NT2/D1 (cell line): ENCODE measurements at regions not wholly inside any gene's neighbourhood (a gene's known extent, or its start where the extent isn't known, plus 50 kb on each side); places are given as distances from the start of the nearest gene placed in this dataset.

ENCODE experiments used
- DNase-seq: peaks from one replicate; pipeline ENCODE4 v3.0.0-alpha.2; 2011; ENCODE audit warnings: low read depth, low spot score
- H3K27me3 ChIP-seq: 2 replicates; pipeline ENCODE4 v1.6.0; 2011; ENCODE audit warnings: mild to moderate bottlenecking; ENCODE audit not compliant: insufficient read length, insufficient read depth
- H3K36me3 ChIP-seq: 2 replicates; pipeline ENCODE4 v1.6.1; 2011; ENCODE audit warnings: mild to moderate bottlenecking, low read length, mixed read lengths; ENCODE audit not compliant: insufficient read depth, insufficient read length
- H3K4me1 ChIP-seq: 2 replicates; pipeline ENCODE4 v1.5.1; 2011; ENCODE audit not compliant: insufficient read depth, insufficient read length
- H3K4me3 ChIP-seq: 2 replicates; pipeline ENCODE4 v1.5.1; 2011; ENCODE audit warnings: low read depth; ENCODE audit not compliant: insufficient read length
- H3K9ac ChIP-seq: 2 replicates; pipeline ENCODE4 v1.6.0; 2011; ENCODE audit warnings: low read depth; ENCODE audit not compliant: insufficient read length
- H3K9me3 ChIP-seq: 2 replicates; pipeline ENCODE4 v1.5.1; 2011; ENCODE audit warnings: mild to moderate bottlenecking, low read length; ENCODE audit not compliant: insufficient read depth
- SUZ12 ChIP-seq: IDR thresholded peaks from 2 replicates; pipeline ENCODE4 v1.6.1; 2011; ENCODE audit not compliant: insufficient read length, insufficient read depth; ENCODE audit errors: extremely low read depth
- YY1 ChIP-seq: IDR thresholded peaks from 2 replicates; pipeline ENCODE4 v1.6.1; 2011; ENCODE audit not compliant: insufficient read length, insufficient read depth
- ZNF274 ChIP-seq: IDR thresholded peaks from 2 replicates; pipeline ENCODE4 v1.6.1; 2011; ENCODE audit warnings: mild to moderate bottlenecking, low read depth, low read length

GRCh38 chr10:130432271-130432670, 296.1 kb downstream of the GLRX3 start:
- H3K27me3 ChIP-seq: no peaks in the 10 kb centered on the region
- no peak for DNase-seq
- no peaks in the 10 kb centered on the region for H3K36me3 ChIP-seq
- no peaks in the 10 kb centered on the region for H3K9me3 ChIP-seq
- H3K4me3 ChIP-seq: no peak overlapping the region
- TF ChIP-seq SUZ12 (no peak), ZNF274 (no peak), YY1 (no peak)
- no peak overlapping the region for H3K9ac ChIP-seq
- H3K4me1 ChIP-seq: no peaks in the 10 kb centered on the region

DNA sequence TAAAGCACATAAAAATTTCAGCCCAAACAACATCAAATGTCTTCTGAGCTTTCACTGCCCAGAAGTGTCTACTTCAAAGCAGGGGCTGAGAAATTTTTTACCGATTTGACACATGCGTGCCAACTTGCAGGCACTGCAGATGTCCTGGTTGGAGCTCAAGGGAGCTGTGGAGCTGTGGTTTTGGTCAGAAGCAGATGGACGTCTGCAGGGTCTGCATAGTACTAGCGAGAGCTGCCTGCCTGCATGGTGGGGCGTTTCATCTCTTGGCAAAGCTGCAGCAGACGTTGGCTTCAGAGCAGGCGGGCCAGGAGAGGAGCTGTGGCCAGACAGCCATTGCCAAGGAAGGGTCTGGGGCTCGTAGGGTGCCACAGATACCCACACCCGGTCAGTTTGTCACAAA, 296.7 kb downstream of the GLRX3 start:
- no peaks in the 10 kb centered on the region for H3K9me3 ChIP-seq
- H3K4me3 ChIP-seq: no peak overlapping the region
- H3K36me3 ChIP-seq: no peaks in the 10 kb centered on the region
- no peak for DNase-seq
- no peaks in the 10 kb centered on the region for H3K27me3 ChIP-seq
- no peak overlapping the region for H3K9ac ChIP-seq
- TF ChIP-seq YY1 (no peak), SUZ12 (no peak), ZNF274 (no peak)
- H3K4me1 ChIP-seq: no peaks in the 10 kb centered on the region

DNA sequence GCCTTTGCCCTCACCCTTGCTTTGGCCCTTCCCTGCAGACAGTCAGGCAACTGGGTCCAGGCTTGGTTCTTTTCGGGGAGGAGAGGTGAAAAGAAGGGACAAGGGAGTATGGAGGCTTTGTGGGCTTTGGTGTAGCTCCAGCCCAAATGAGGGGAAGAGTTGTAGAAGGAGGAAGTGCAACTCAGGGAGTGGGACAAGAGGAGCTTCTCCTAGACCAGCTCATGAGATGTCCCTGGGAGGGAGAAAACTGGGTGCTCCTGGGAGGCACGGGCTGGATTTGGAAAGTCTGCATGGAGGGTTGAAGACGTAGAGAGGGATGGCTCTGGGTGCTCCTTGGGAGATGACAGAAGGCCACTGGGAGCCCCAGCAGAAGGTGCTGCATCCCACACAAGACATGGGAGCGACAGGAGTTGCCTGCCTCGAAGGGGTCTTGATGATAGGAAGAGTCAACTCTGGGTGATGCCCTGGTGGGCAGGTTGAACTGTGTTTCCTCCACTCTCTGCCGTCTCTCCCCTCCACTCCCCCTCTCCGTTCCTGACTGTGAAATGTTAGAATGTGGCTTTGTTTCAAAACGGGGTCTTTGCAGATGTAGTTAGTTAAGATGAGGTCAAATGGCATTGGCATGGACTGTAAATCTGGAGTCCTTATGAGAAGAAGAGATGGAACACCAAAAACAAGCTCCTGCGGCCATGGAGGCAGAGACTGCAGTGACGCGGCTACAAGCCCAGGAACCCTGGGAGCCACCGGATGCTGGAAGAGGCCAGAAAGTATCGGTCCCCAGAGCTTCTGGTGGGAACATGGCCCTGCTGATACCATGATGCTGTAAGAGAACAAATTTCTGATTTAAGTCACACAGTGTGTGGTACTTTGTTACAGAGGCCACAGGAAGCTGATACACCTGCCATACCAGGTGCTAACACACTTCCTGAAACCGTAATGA, 298.5 kb downstream of the GLRX3 start:
- H3K9me3 ChIP-seq: no peaks in the 10 kb centered on the region
- no peaks in the 10 kb centered on the region for H3K36me3 ChIP-seq
- no peak overlapping the region for H3K9ac ChIP-seq
- no peak overlapping the region for H3K4me3 ChIP-seq
- no peak for TF ChIP-seq SUZ12
- no peak for TF ChIP-seq YY1
- TF ChIP-seq ZNF274: no peak
- no peaks in the 10 kb centered on the region for H3K4me1 ChIP-seq
- H3K27me3 ChIP-seq: no peaks in the 10 kb centered on the region
- no peak for DNase-seq

DNA sequence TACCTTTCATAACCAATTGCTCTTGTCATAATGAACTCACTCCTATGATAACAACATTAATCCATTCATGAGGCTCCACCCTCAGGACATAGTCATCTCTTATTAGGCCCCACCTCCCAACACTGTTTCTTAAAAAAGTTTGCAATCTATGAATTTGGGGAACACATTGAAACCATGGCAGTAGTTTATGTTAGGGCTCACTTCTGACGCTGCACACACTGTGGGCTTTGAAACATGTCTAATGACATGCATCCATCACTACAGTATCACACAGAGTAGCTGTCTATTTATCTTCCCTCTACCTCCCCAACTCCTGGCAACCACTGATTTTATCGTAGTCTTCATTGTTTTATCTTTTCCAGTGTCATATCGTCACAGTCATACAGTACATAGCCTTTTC, 299.8 kb downstream of the GLRX3 start:
- no peak for TF ChIP-seq SUZ12
- TF ChIP-seq YY1: no peak
- TF ChIP-seq ZNF274: no peak
- H3K27me3 ChIP-seq: no peaks in the 10 kb centered on the region
- no peak for DNase-seq
- no peak overlapping the region for H3K9ac ChIP-seq
- no peaks in the 10 kb centered on the region for H3K4me1 ChIP-seq
- H3K9me3 ChIP-seq: no peaks in the 10 kb centered on the region
- no peak overlapping the region for H3K4me3 ChIP-seq
- no peaks in the 10 kb centered on the region for H3K36me3 ChIP-seq

DNA sequence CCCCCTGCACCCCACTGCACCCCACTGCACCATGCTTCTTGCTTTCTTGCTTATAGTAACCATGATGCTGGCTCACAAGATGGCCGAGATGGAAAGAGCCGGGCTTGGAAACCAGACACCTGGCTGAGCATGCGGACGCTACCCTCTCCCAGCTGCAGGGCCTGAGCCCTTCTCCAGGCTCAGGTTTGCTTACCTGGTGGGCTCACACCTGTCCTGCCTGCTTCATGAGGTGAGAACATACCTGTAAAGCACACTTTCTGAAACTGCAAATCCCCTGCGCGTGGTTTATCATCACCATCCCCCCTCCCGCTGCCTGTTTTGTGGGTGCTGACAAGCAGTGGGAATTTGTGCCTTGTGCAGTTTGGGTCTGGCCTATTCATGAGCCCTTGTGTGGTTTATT, 302.7 kb downstream of the GLRX3 start:
- no peak for DNase-seq
- no peak overlapping the region for H3K9ac ChIP-seq

GRCh38 chr10:130439766-130440165, 303.6 kb downstream of the GLRX3 start:
- H3K4me3 ChIP-seq: no peak overlapping the region
- H3K27me3 ChIP-seq: no peaks in the 10 kb centered on the region
- H3K4me1 ChIP-seq: no peaks in the 10 kb centered on the region
- no peak for TF ChIP-seq ZNF274
- TF ChIP-seq YY1: no peak
- no peak for TF ChIP-seq SUZ12
- H3K36me3 ChIP-seq: no peaks in the 10 kb centered on the region
- DNase-seq: no peak
- no peaks in the 10 kb centered on the region for H3K9me3 ChIP-seq
- no peak overlapping the region for H3K9ac ChIP-seq

More for the DNA sequence above, 302.7 kb downstream of the GLRX3 start:
- H3K4me3 ChIP-seq: no peak overlapping the region
- no peaks in the 10 kb centered on the region for H3K36me3 ChIP-seq
- no peaks in the 10 kb centered on the region for H3K9me3 ChIP-seq
- H3K4me1 ChIP-seq: no peaks in the 10 kb centered on the region
- H3K27me3 ChIP-seq: no peaks in the 10 kb centered on the region
- TF ChIP-seq ZNF274 (no peak), YY1 (no peak), SUZ12 (no peak)

DNA sequence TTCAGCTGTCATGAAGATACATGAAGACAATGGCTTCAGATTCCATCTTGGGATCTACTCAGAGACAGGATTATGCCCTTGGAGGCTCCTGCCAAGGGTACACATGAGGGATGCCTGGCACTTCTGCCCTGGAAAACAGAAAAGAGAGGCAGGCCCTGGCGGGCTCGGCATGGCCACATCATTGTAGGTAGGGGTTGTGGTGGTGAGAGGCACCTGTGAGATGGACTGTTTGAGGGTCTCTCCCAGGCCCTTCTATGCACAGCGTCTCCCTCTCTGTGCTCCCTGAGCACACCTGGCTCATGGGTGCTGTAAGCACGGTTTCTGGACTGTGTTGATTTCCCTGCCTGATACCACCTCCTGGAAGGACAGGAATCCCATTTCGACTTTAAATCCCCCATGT, 304.3 kb downstream of the GLRX3 start:
- Histone ChIP-seq H3K4me3 (no peak overlapping the region), H3K9ac (no peak overlapping the region), H3K27me3 (no peaks in the 10 kb centered on the region), H3K36me3 (no peaks in the 10 kb centered on the region), H3K4me1 (no peaks in the 10 kb centered on the region), H3K9me3 (no peaks in the 10 kb centered on the region)
- TF ChIP-seq ZNF274 (no peak), YY1 (no peak), SUZ12 (no peak)
- no peak for DNase-seq
